ENCODE measurements at regions not wholly inside any gene's neighbourhood (a gene's known extent, or its start where the extent isn't known, plus 50 kb on each side); places are given as distances from the start of the nearest gene placed in this dataset.
"Not testable (repeated sequence)": the region's sequence is repeated elsewhere in the genome, so short reads cannot be mapped to it uniquely, and the experiment has no call there.

- no peak for DNase-seq
Measured at GRCh38 chr6:137623293-137623692, 129.1 kb upstream of the OLIG3 start.

GRCh38 chr6:137625100-137625661 is 131.0 kb upstream of the OLIG3 start:
- no peak for DNase-seq

GRCh38 chr6:137625808-137626207 is 131.6 kb upstream of the OLIG3 start:
- DNase-seq: no peak

- DNase-seq: no peak
Measured at GRCh38 chr6:137630666-137631065, 136.5 kb upstream of the OLIG3 start.

- DNase-seq: no peak
Measured at GRCh38 chr6:137631323-137631722, 137.1 kb upstream of the OLIG3 start.

- not testable (repeated sequence) for DNase-seq
Measured at GRCh38 chr6:137634177-137634576, 140.0 kb upstream of the OLIG3 start.

GRCh38 chr6:137637121-137637520 is 142.9 kb upstream of the OLIG3 start:
- peak; percentile 86 for DNase-seq

GRCh38 chr6:137638926-137639706 is 144.9 kb upstream of the OLIG3 start:
- DNase-seq: no peak

GRCh38 chr6:137640086-137640485 is 145.9 kb upstream of the OLIG3 start:
- no peak for DNase-seq

- peak; percentile 69 for DNase-seq
Measured at GRCh38 chr6:137641474-137642077, 147.4 kb upstream of the OLIG3 start.

GRCh38 chr6:137643210-137643609 is 149.0 kb upstream of the OLIG3 start:
- not testable (repeated sequence) for DNase-seq

- not testable (repeated sequence) for DNase-seq
Measured at GRCh38 chr6:137643644-137644043, 149.4 kb upstream of the OLIG3 start.

GRCh38 chr6:137645850-137646249 is 151.7 kb upstream of the OLIG3 start:
- DNase-seq: no peak

GRCh38 chr6:137646484-137646883 is 152.3 kb upstream of the OLIG3 start:
- no peak for DNase-seq

- no peak for DNase-seq
Measured at GRCh38 chr6:137647762-137648447, 153.7 kb upstream of the OLIG3 start.

- DNase-seq: no peak
Measured at GRCh38 chr6:137650720-137651119, 156.5 kb upstream of the OLIG3 start.

GRCh38 chr6:137651178-137651577 is 157.0 kb upstream of the OLIG3 start:
- DNase-seq: no peak

GRCh38 chr6:137651591-137652335 is 157.6 kb upstream of the OLIG3 start:
- DNase-seq: no peak

GRCh38 chr6:137652961-137653705 is 158.9 kb upstream of the OLIG3 start:
- no peak for DNase-seq

GRCh38 chr6:137653706-137654059 is 159.5 kb upstream of the OLIG3 start:
- no peak for DNase-seq

- no peak for DNase-seq
Measured at GRCh38 chr6:137654365-137654981, 160.3 kb upstream of the OLIG3 start.

All from skin of body (tissue), 1 donor.